HT1080 (cell line): ENCODE measurements at regions not wholly inside any gene's neighbourhood (a gene's known extent, or its start where the extent isn't known, plus 50 kb on each side); places are given as distances from the start of the nearest gene placed in this dataset.
"Not testable (repeated sequence)": the region's sequence is repeated elsewhere in the genome, so short reads cannot be mapped to it uniquely, and the experiment has no call there.

Experiments used
- DNase-seq: peaks from one replicate; pipeline ENCODE4 v3.0.0-alpha.2; 2015; ENCODE audit warnings: low read depth

DNA sequence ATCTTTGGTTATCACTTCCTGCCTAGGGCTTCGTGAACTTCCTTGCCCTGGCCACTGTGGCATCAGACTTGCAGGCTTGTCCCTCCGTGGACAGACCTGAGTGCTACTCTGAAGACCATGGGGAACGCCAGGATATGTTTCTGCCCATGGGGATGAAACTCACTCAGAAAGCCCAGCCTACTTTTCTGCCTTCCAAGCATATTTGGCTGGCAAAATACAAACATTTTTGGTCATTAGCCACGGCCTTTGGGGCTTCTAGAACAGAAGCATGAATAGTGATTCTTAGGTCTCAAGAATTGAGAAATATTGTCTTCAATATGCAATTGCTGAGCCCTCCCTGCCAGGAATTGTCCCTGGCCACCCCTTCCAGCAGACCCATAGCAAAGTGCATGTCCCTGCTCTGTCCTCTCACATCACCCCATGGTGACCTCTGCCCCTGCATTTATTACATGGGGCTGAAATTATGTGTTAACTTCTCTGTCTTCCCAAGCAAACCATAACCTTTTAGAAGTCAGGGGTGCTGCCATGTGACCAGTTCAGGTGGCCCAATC lies 152.4 kb downstream of the OSR1 start:
- DNase-seq: no peak

DNA sequence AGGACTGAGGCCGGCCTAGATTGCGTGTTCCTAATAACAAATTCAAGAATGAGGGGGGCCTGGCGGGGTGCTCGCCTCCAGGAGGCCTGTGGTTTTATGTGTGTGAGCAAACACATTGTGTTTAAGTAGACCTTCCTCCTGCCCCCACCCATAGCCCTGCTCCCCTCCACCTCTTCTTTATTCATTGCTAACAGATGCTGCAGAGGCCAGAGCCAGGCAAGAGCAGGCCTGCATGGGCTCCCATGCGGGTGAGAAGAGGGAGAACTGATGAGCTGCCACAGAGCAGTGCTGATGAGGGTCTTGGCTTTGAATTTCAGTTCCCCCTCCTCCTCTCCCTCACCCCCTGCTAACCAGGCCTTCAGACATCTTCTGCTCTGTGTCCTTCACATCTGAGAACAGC lies 154.6 kb downstream of the OSR1 start:
- DNase-seq: no peak

DNA sequence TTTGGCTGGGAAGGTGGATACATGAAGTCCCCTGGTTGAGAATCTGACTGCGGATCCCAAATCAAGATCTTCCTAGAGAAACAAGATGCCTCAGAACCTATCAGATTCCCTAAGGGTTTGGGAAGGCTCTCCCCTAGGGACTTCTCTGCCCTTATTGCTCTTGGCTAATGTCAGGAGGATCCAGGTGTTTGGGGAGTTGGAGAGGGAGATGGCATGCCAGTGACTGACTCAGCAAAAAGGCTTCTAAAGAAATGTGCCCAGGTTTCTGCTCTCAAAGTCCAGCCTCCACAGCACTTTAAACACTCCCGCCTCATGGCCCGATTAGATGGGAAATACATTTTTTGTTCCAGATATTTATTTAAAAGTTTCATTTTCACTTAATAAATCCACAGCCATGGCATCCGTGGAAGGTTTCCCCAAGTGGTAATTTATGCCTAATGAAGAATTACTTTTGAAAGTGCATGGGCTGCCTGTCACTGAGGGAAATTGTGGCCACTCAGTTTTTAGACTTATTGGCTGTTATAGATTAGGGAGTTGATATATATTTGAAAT lies 156.4 kb downstream of the OSR1 start:
- no peak for DNase-seq

DNA sequence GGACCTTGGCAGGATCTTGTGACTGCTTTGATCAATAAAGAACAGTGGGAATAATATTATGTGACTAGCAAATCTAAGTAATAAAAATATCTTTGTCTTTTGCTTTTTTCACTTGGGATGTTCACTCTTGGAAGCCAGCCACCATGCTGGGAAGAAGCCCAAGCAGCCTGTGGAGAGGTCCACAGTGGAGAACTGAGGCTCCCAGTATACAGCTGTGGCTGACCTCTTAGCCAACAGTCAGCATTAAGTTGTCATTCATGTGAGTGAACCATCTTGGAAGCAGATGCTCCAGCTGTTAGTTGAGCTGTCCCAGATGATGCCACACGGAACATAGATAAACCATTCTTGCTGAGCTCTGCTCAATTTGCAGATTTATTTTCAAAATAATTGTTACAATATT lies 160.0 kb downstream of the OSR1 start:
- DNase-seq: no peak

DNA sequence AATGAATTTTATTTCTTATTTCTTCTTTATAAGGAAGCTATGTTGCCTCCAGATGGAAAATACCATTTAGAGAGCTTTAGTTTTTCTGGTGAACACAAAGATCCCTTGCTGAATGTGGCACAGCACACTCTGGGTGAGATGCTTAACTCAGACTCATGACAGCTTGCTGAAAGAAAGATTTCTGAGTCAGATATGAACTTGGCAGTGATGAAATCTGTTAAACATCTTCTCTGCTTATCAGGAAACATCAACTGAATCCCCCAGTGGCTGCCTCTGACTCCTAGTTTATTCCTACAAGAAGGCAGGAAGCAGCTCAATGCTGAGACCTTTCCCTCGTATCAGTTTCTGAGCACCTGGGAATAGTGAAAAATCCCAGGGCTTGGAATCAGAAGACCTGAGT lies 162.8 kb downstream of the OSR1 start:
- peak; percentile 15 for DNase-seq

DNA sequence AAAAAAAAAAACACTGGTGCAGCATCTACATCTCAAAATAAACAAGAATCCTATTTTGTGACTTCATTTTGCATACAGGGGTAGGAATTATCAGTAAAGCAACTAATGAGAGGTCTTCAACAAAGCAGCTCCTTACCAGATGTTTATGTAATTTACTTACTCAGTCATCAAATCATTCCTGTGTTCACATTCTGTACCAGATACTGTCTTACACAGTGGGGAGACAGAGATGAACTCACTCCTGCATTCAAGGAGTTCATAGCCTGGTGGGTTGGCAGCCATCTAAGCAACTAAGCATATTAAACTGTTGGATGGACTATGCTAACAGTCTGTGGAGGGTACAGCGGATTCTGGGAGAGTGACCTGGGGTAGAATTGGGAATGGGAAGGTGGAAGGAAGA lies 169.0 kb downstream of the OSR1 start:
- no peak for DNase-seq

DNA sequence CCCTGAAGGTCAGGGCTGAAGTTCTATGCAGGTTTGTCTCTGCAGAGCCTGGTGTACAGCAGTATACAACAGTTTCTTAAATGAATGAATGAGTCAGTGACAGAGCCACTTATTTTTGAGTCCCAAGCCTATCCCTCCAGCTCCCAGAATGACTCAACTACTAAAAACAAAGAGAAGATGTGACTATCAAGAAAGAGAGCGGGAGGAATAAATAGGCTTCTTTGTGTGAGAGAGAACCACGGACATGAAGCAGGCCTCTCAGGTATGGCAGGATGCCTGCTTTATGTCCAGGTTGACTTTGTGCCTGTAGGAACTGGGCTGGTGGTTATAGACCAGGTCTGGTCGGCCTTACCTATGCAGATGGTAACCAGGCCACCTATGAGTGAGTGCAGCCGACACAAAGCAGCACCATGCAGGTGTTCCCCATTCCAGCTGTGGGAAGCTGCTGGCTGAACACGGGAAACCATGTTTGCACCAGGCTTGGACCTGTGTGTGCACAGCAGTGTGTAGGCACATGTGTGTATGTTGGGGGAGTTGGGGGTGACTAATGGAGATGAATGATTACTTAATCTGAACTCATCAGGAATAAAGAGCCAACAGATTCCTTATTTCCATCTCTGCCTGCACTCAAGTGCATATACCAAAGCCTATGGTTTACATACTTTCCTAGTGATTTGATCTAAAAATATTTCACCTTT lies 171.0 kb downstream of the OSR1 start:
- DNase-seq: peak; percentile 96

DNA sequence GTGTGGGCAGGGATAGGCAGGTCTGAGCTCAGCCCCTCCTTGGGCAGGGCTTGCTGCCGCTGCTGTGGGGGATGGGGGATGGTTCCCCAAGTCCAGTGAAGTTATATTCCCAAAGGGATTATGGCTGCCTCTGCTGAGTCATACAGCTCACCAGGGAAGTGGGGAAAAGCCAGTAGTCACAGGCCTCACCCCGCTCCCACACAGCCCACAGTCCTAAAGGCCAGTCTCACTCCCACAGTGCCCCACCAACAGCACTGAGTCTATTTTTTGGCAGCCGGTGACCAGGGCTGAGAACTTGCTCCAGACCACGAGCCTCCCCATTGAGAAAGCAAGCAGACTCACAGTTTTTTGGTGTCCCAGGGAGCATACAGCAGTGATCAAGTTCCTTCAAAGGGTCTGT lies 173.3 kb downstream of the OSR1 start:
- DNase-seq: peak; percentile 49

DNA sequence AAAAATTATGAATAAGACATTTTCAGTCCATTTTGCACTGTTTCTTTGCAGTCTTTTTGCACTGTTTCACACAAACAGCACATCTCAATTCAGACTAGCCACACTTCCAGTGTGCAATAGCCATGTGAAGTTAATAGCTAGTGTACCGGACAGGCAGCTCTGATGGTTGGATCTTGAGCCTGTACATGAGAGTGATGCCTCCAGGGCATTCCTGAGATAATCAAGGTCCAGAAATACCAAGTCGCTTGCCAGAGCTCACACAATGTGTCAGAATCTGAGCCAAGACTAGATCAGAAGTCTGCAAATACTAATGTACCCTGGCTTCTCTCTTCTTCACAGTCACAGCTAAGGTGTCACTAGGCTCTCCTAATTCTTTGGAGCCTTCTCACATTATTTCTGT lies 180.2 kb downstream of the OSR1 start:
- no peak for DNase-seq

DNA sequence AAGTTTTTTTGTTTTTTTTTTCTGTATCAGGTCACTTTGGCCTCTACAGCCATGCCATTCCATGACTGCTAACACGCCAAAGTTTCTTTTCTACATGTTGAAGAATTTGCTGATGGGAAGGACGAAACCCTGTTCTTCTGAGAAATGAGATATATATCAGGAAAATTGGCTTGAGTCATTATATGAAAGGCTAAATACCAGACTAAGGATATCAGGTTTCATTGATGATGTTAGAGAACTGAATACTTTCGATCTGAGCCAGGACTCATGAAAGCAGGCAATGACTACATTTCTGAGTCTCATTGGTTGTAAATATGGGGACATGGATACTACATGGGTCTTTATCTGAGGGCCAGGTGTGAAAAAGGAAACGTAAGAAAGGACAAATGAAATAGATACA lies 181.4 kb downstream of the OSR1 start:
- DNase-seq: peak; percentile 31

DNA sequence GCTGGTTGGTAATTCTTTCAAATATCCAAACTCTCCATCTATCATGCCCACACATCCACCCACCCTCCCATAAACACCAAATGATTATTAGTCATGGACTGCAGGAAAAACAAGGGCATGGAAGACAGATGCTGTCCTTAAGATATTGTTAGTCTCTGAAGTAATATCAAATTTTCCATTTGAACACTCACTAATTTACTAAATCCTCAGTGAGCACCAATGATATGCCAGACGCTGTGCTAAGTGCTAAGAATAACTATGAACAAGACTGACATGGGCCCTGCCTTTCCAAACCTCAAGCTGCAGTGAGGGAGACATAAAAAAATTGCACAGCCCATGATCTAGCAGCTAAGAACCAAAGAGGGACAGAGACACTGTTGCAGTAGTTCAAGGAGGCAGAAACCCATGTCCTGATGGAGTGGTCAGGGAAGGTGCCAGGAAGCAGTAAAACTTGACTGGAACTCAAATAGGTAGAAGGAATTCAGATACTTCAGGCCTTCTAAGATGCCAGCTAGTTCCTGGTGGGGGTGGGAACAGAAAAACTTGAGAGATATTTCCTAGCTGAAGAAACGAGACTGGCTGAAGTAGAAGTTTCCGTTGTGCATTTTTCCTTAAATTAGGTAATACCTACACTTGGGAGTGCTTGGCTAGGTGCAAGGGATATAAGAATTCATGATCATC lies 182.1 kb downstream of the OSR1 start:
- DNase-seq: no peak

DNA sequence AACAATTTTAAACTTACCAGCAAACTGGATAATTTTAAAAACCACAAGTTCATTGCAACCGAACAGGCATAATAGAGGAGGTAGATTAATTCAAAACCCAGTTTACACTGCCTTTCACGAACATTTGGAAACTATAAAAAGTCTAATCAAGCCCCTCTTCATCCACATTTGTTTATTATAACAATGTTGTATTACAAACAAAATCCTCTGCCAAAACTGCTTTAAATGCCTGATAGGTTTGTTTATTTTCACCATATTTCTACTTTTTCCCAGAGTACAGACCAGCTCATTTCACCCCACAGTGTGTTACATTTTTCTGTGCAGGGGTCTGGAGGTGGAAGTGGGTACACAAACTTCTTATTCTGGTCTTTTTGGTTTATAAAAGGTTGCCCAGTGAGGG lies 184.2 kb downstream of the OSR1 start:
- no peak for DNase-seq

DNA sequence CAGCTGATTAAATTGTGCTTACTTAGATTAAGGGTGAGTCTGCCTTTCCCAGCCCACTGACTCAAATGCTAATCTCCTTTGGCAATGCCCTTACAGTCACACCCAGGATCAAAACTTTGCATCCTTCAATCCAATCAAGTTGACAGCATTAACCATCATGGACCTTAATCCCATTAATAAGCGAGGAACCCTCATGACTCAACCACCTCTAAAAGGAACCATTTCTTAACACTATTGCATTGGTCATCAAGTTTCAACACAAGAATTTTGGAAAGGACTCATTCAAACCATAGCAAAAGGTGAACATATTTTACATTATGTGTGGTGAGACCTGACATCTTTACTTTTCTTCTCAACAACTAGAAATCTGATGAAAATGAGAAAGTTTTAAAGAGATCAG lies 187.0 kb downstream of the OSR1 start:
- no peak for DNase-seq

DNA sequence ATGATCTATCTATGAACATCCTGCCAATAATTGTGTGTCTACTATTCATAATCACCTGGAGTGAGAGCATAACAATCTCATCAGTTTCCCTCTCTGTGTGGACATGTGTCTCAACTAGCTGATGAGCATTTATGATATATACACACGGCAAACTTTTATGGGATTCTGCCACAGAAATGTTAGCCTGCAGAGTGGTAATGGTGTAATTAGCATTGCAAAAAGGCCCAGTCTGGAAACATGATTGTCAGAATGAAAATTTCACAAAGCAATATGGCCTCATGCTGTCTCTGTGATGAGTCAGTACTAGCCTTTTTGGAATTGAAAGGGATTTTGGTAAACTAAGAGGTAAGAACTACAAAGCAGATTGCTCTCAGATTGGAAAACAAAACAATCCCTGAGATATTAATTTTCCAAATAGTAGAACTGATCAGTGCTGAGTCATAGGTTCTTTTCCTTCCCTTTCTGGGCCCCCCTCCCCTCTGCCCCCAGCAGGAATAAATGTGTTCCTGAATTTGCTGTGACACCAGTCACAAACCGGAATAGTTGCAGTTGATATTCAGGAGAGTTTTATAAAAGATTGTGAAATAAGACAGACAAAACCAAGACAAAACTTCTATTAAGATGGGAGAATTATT lies 189.2 kb downstream of the OSR1 start:
- no peak for DNase-seq

DNA sequence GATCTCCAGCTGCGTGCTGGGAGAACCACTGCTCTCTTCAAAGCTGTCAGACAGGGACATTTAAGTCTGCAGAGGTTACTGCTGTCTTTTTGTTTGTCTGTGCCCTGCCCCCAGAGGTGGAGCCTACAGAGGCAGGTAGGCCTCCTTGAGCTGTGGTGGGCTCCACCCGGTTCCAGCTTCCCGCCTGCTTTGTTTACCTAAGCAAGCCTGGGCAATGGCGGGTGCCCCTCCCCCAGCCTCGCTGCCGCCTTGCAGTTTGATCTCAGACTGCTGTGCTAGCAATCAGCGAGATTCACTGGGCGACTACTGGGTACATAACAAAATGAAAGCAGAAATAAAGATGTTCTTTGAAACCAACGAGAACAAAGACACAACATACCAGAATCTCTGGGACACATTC lies 194.3 kb downstream of the OSR1 start:
- DNase-seq: not testable (repeated sequence)

DNA sequence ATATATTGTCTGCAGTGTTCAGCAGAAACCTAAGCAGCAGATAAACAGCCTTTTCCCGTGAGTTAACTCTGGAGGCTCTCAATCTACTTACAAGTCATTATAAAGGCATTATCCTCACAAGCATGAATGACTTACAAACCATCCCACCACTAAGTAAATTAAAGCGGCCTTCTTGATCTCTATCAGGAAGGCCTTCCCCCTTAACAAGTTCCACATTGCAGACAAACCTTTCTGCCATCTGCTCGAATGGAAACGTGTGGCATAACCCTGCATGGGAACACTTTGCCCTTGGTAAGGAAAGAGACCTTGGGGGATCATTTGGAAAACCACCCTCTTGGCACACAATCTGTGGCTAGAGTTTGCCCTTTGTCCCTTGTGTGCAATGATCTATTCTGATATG lies 199.5 kb downstream of the OSR1 start:
- DNase-seq: peak; percentile 13

DNA sequence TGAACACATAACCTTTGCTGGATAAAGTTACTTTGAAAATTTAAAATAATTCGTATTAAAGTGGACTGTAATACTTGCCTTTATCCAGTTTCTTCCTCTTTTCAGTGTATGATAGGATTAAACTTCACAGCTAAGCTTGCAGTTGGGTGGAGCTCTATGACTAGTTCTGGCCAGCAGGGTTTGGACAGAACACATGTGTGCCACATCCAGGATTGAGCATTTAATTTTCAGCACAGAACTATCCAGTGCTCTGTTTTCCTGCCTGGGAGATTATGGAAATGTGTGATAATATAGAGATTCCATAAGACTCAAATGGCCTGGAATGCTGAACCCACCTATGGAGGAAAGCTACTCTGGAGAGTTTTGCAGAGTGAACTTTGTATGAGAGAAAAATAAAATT lies 200.2 kb downstream of the OSR1 start:
- no peak for DNase-seq

DNA sequence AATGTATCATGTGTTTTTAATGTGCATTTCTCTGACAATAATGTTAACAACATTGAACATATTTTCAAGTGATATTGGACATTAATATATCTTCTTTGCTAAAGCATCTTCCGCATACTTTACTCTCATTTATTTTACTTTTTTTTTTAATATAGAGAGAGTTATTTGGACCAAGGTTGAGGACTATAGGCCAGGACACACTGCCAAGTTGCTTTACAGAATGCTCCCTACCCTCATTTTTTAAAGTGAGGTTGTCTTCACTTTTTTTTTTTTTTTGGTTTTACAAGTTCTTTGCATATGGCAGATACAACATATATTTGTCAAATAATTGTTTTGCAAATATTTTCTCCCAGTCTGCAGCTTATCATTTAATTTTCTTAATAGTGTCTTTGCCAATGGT lies 201.8 kb downstream of the OSR1 start:
- no peak for DNase-seq

DNA sequence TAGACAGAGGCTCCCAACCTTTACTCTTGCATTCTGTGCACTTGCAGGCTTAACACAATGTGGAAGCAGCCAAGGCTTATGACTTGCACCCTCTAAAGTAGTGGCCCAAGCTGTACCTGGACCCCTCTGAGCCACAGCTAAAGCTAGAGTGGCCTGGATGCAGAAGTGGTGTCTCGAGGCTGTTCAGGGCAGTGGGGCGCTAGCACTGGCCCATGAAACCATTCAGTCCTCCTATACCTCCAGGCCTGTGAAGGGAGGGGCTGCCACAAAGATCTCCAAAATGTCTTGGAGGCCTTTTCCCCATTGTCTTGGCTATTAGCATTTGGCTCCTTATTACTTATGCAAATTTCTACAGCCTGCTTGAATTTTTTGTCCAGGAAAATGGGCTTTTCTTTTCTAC lies 207.7 kb downstream of the OSR1 start:
- DNase-seq: no peak

DNA sequence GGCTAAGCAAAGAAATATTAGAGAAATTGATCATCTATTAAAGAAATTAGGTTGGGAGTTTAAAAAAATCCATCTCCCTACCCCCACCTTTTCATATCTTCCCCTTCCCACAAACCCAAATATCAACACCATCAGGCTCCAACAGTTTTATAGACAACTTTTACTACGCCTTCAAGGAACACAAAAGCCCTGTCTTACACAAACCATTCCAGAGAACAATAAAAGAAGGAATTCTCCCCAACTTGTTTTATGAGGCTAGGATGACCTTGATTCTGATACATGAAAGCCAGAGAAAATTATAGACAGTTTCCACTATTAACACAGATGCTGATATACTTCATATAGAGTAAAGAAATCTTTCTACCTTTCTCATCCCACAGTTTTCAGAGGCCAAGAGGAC lies 211.6 kb downstream of the OSR1 start:
- DNase-seq: no peak

DNA sequence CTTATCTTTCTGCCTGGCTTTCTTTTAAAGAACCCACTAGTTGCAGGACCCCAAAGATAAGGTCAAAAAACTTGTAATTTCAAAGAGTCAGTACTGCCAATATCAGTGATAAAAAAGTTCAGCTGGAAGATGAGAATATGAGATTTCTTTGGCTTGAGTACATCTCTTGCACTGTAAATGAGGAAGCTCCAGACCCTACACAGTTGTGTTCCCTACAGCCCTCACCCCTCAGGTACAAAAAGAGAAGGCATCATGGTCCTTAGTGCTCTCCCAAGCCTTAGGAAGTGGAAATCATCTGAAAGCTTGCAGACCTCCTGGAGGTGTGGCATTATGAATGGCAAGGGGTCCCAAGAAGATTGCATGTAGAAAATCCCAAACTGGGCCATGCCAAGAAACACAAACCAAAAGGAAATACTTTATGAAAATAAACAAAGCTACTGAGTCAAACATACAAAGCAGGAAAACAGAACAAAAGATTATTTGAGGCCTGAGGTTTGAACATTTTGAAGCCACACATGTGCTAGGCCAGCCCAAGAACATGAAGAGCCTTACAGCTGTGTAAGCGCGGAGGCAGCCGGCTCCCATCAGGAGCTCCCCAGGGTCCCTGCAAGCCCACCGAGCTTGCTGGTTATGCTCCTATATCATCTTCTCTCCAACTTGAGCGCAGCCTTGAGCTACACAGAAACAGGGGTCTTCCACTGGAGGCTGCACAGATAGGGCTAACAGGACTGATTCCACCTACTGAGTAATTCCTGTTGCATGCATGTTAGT lies 217.0 kb downstream of the OSR1 start:
- DNase-seq: no peak
